HL-60 (cell line): ENCODE measurements at regions not wholly inside any gene's neighbourhood (a gene's known extent, or its start where the extent isn't known, plus 50 kb on each side); places are given as distances from the start of the nearest gene placed in this dataset.

Source experiments
- GABPA ChIP-seq: IDR thresholded peaks from 2 replicates; pipeline ENCODE4 v1.6.1; 2012; ENCODE audit warnings: low read depth
- POLR2AphosphoS5 ChIP-seq: IDR thresholded peaks from 2 replicates; pipeline ENCODE4 v1.6.1; 2012; ENCODE audit warnings: low read depth
- REST ChIP-seq: IDR thresholded peaks from 2 replicates; pipeline ENCODE4 v1.6.1; 2012; ENCODE audit warnings: low read depth; ENCODE audit not compliant: insufficient replicate concordance
- TF ChIP-seq, protein P1 (sequence below): IDR thresholded peaks from one replicate; pipeline ENCODE4 v1.5.1; 2011; ENCODE audit warnings: low read length, control low read depth, inconsistent platforms; ENCODE audit not compliant: insufficient read depth

GRCh38 chr10:62636825-62637248 lies 167.7 kb upstream of the ADO start:
- TF ChIP-seq, protein P1, sequence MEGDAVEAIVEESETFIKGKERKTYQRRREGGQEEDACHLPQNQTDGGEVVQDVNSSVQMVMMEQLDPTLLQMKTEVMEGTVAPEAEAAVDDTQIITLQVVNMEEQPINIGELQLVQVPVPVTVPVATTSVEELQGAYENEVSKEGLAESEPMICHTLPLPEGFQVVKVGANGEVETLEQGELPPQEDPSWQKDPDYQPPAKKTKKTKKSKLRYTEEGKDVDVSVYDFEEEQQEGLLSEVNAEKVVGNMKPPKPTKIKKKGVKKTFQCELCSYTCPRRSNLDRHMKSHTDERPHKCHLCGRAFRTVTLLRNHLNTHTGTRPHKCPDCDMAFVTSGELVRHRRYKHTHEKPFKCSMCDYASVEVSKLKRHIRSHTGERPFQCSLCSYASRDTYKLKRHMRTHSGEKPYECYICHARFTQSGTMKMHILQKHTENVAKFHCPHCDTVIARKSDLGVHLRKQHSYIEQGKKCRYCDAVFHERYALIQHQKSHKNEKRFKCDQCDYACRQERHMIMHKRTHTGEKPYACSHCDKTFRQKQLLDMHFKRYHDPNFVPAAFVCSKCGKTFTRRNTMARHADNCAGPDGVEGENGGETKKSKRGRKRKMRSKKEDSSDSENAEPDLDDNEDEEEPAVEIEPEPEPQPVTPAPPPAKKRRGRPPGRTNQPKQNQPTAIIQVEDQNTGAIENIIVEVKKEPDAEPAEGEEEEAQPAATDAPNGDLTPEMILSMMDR = no peak
- no peak for TF ChIP-seq POLR2AphosphoS5
- no peak for TF ChIP-seq GABPA
- TF ChIP-seq REST = no peak
